SK-N-MC (cell line): ENCODE measurements at regions not wholly inside any gene's neighbourhood (a gene's known extent, or its start where the extent isn't known, plus 50 kb on each side); places are given as distances from the start of the nearest gene placed in this dataset.

Experiments
- EZH2 ChIP-seq: fragments of 200-600 bp; sonication (generic); IDR thresholded peaks from one replicate; pipeline ENCODE4 v1.6.1; 2017; ENCODE audit warnings: antibody characterized with exemption
- FOXP2 ChIP-seq: optimal IDR thresholded peaks from 2 replicates; pipeline ENCODE3; 2011; ENCODE audit warnings: mild to moderate bottlenecking, moderate library complexity; ENCODE audit not compliant: insufficient read depth; ENCODE audit errors: extremely low read length, control extremely low read depth
- POLR2AphosphoS5 ChIP-seq: IDR thresholded peaks from 2 replicates; pipeline ENCODE4 v1.6.1; 2012; ENCODE audit warnings: mild to moderate bottlenecking, low read depth, low read length, borderline replicate concordance

- no peak for TF ChIP-seq EZH2
- no peak for TF ChIP-seq POLR2AphosphoS5
- no peak for TF ChIP-seq FOXP2
Measured at GRCh38 chr14:30064454-30064853, 136.8 kb upstream of the PRKD1 start.
